HepG2 (cell line): ENCODE measurements at regions not wholly inside any gene's neighbourhood (a gene's known extent, or its start where the extent isn't known, plus 50 kb on each side); places are given as distances from the start of the nearest gene placed in this dataset.

ENCODE experiments used
- MYC ChIP-seq: sonication (generic); formaldehyde crosslinking; IDR thresholded peaks from 2 replicates; pipeline ENCODE4 v1.9.0; 2021; ENCODE audit warnings: missing genetic modification reagents, borderline replicate concordance
- POLR2A ChIP-seq, 2 experiments: IDR thresholded peaks; 2 replicates each; pipeline ENCODE4 v1.6.1; 2011; ENCODE audit warnings: low read depth in 2 of 2, low read length in 2 of 2, mild to moderate bottlenecking in 1 of 2, moderate library complexity in 1 of 2; ENCODE audit not compliant: insufficient read depth in 1 of 2
- RAD21 ChIP-seq: fragments of 450-650 bp; formaldehyde crosslinking; IDR thresholded peaks from 2 replicates; pipeline ENCODE4 v1.5.0; 2020; ENCODE audit warnings: mild to moderate bottlenecking
- STAT5B ChIP-seq: sonication (generic); formaldehyde crosslinking; IDR thresholded peaks from 2 replicates; pipeline ENCODE4 v1.4.0; 2020; ENCODE audit warnings: missing genetic modification reagents
- ZEB1 ChIP-seq: IDR thresholded peaks from 2 replicates; pipeline ENCODE4 v1.6.1; 2012; ENCODE audit warnings: mild to moderate bottlenecking, low read depth, inconsistent platforms; ENCODE audit not compliant: insufficient replicate concordance
- TF ChIP-seq, protein P1 (sequence below): sonication (generic); formaldehyde crosslinking; IDR thresholded peaks from 2 replicates; pipeline ENCODE4 v1.5.0; 2020; ENCODE audit warnings: mild to moderate bottlenecking, missing genetic modification reagents, moderate library complexity
- TF ChIP-seq, protein P2 (sequence below): IDR thresholded peaks from 2 replicates; pipeline ENCODE4 v1.6.1; 2012; ENCODE audit warnings: low read depth, low read length, improper control_type of control experiment

DNA sequence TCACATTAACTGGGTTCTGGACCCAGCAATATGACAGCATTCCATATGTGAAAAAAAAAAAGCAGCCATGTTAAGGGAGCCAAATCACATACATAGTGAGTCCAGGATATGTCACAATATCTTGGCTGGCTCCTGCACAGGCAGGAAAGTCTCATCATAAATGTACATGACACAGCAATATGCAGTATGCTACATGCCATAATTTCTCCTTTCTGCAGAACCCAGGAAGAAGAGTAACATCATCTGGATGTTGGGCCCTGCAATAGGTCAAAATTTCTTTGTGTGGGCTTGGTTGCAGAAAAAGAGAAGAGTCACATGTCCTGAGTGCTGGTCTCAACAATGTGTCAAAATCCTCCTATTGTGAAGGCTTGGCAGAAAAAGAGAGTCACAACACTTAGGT lies 902.8 kb upstream of the AMELY start:
- TF ChIP-seq, protein P1, sequence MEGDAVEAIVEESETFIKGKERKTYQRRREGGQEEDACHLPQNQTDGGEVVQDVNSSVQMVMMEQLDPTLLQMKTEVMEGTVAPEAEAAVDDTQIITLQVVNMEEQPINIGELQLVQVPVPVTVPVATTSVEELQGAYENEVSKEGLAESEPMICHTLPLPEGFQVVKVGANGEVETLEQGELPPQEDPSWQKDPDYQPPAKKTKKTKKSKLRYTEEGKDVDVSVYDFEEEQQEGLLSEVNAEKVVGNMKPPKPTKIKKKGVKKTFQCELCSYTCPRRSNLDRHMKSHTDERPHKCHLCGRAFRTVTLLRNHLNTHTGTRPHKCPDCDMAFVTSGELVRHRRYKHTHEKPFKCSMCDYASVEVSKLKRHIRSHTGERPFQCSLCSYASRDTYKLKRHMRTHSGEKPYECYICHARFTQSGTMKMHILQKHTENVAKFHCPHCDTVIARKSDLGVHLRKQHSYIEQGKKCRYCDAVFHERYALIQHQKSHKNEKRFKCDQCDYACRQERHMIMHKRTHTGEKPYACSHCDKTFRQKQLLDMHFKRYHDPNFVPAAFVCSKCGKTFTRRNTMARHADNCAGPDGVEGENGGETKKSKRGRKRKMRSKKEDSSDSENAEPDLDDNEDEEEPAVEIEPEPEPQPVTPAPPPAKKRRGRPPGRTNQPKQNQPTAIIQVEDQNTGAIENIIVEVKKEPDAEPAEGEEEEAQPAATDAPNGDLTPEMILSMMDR: no peak
- TF ChIP-seq RAD21 (no peak), MYC (CRISPR knock-in tag) (no peak), POLR2A (IDR thresholded peaks at IDR 0.05; ENCODE audit: insufficient read depth in 1 of 2, low read depth in 2 of 2, low read length in 2 of 2) (no peak), STAT5B (CRISPR knock-in tag) (no peak), ZEB1 (no peak)
- TF ChIP-seq, protein P2, sequence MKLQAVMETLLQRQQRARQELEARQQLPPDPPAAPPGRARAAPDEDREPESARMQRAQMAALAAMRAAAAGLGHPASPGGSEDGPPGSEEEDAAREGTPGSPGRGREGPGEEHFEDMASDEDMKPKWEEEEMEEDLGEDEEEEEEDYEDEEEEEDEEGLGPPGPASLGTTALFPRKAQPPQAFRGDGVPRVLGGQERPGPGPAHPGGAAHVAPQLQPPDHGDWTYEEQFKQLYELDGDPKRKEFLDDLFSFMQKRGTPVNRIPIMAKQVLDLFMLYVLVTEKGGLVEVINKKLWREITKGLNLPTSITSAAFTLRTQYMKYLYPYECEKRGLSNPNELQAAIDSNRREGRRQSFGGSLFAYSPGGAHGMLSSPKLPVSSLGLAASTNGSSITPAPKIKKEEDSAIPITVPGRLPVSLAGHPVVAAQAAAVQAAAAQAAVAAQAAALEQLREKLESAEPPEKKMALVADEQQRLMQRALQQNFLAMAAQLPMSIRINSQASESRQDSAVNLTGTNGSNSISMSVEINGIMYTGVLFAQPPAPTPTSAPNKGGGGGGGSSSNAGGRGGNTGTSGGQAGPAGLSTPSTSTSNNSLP: no peak
